PC-9 (cell line): ENCODE measurements at regions not wholly inside any gene's neighbourhood (a gene's known extent, or its start where the extent isn't known, plus 50 kb on each side); places are given as distances from the start of the nearest gene placed in this dataset.

Experiments used
- CTCF ChIP-seq: fragments of 200-600 bp; sonication (generic); conservative IDR thresholded peaks from 2 replicates; pipeline ENCODE4 v1.6.1; 2017; ENCODE audit warnings: mixed run types, antibody characterized with exemption, mild to moderate bottlenecking, moderate library complexity
- EZH2 ChIP-seq: fragments of 200-600 bp; sonication (generic); IDR thresholded peaks from 2 replicates; pipeline ENCODE4 v1.8.0; 2017; ENCODE audit warnings: antibody characterized with exemption, low read depth

DNA sequence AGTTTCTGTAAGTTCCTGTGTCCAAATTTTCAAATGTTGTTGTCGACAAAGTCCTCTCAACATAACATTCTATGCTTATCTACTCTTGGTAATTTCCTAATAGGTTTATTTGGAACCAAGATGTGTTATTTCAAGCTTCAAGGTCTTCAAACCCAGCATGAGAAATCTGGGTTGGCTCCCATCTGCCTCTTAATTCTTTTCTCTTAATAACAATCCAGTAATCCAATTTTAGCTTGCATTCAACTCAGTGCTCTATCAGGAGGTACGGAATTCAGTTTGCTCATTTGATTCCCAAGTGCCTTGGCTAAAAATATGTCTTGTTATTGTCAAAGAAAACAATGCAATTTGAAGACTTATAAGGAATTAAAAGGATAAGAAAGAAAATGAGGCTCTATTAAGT, 235.5 kb upstream of the MID1 start:
- TF ChIP-seq EZH2 (no peak), CTCF (no peak)
